ENCODE measurements at regions not wholly inside any gene's neighbourhood (a gene's known extent, or its start where the extent isn't known, plus 50 kb on each side); places are given as distances from the start of the nearest gene placed in this dataset.

DNA sequence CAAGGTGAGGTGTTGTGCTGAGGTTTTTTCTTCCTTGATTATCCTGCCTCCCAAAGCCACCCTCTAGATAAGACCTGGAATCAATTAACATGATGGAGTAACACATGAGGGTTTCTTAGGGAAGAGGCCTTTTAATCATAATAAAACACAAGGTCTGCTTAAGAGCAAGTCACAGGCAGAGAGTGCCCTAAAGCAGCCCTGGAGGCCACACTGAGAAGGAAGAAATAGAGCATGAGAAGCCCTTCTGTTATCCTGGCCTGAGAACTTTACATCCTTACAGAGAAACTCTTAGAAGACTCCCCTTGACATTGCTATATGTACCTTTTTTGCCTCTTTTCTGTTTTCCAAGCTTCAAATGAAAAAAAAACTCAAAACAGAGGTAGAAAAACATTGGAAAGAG lies 132.3 kb downstream of the CEP57L1 start:
- no peak for DNase-seq

DNA sequence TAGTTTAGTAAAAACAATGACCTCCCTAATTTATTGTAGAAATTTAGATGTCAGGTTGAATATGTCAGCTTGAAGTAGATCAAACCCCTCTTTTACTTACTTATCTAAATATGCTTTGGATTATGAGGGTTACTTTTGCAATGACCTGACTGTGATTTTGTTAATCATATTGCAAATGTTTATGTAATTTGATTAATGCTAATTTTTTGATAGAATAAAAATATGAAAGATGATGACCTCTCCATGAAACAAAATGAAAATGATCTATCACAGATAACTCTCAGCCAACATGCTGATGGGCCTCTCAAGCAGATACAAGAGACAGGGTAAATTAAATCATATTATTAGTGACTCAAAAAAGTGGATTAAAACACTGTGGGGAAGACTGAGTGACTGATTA lies 131.0 kb downstream of the CEP57L1 start:
- DNase-seq = no peak

DNA sequence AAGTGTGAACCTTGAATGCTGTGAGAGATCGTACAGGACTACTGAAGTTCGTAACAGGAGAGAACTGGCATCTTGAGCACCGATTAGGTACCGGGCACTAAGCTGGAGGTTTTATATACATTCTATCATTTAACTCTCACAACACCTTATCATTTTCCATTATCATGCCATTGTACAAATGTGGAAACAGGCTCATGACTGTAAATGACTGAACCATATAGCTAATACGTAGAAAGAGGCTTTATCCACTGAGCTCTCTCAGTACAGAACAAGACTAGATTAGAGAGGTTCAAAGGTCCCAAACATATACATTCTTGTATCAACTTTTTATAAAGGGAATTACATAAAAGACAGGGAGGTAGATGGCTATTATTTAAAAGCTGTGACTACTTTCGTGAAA lies 130.6 kb downstream of the CEP57L1 start:
- no peak for DNase-seq

DNA sequence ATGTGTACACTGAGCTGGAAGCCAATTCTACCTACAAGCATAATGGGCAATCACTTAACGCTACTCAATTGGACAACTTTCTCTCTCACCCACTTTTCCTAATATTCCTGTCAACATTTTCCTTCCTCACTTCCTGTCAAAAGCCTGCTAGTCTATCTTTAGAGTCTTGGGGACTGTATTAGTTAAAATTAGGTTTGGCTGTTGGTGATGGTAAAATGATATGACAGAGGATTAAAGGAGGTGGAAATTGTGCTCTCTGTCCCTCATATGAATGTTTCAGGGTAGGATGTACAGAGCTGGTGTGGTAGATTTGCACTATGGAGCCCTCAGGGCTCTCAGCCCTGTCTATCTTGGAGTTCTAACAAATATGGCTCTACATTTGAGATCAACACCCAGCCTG lies 129.7 kb downstream of the CEP57L1 start:
- DNase-seq = no peak

DNA sequence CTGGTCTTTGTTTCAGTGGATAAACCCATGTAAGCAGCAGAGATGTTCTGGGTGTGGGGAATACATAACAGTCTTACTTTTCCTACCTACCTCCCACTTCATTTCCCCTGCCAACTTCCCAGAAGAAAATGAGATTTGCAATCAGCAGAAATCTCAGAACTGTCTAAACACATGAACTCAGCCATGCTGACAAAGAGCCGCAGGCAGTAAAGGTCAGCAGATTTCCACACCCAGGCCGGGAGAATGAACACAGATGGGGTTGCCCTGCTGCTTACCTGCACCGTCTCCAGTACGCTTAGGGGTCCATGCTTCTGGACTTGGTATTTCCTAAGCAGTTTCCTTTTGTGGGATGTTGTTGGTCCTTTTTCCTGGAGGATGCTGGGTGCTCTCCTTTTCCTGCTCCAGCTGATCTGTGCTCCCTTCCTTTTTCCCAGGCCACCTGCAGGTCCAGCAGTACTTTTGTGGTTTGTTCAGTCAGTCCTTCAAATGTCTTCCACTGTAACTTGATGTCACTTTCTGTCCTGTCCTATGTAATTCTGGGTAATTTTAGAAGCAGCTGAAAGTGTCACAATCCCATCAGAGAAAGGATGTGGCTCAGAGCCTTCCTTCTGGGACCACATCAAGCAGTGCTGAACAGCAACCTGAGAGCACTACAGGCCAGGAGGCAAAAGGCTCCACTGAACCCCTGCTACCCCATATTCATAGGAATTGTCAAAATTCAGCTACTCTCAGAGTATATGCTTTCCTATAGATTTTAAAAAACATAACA lies 129.0 kb downstream of the CEP57L1 start:
- no peak for DNase-seq

DNA sequence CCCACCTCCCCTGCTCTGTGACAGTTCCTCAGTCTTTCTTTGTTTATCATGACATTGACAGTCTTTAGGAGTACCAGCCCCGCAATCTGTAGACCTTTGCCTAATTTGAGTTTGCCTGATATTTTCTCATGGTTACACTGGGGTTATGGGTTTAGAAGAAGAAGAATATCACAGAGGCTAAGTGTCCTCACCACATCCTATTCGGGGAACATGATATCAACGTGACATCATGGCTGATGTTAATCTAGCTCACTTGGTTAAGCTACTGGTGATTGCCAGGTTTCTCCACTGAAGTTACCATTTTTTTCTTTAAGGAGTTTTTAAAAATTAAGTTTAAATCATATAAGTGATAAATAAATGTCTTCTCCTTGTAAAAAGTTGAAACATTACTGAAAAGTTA lies 127.5 kb downstream of the CEP57L1 start:
- no peak for DNase-seq

DNA sequence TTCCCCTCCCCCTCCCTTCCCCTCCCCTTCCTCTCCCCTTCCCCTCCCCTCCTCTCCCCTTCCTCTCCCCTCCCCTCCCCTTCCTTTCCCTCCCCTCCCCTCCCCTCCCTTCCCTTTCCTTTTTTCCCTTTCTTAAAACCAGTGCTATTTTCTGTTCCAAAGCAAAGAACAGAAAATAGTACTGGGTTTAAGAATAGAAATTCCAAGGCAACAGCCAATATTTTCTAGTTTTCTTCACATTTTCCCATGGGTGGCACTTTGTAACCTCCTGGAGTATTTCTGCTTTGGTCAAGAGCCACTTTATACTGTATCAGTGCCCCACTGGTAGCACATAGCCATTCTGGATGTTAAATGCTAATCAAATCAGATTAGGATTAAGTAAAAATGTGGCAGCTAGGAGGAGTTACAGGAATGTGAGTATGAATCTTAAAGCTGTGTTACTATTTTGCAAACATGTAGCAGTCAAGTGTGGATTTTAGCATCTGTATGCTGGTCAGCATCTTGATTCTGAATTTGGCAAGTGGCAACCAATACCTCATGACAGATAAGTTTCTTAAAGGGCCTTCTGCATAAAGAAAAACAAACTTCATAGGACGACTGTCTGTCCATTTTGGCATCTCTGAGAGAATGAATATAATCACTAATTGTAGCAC lies 126.4 kb downstream of the CEP57L1 start:
- no peak for DNase-seq
